Activated CD8-positive, alpha-beta T cell treated with anti-CD3 and anti-CD28 coated beads for 36 hours (primary cell): ENCODE measurements at regions not wholly inside any gene's neighbourhood (a gene's known extent, or its start where the extent isn't known, plus 50 kb on each side); places are given as distances from the start of the nearest gene placed in this dataset.

Experiments
- ATAC-seq: fragments of 200-7000 bp; cut with Tn5 transposase; one replicate; pipeline ENCODE4 v1.10.0; 2021; ENCODE audit warnings: mild to moderate bottlenecking, moderate library complexity
- CTCF ChIA-PET: fragments of 350-600 bp; sonication (Branson Sonifier 250); formaldehyde crosslinking; loops from one replicate; lab custom pipeline; 2021; ENCODE audit warnings: antibody characterized with exemption; lab: Charles Lee
- POLR2A ChIA-PET: fragments of 350-600 bp; sonication (Branson Sonifier 250); formaldehyde crosslinking; loops from one replicate; lab custom pipeline; 2021; ENCODE audit warnings: antibody characterized with exemption; lab: Charles Lee
- DNase-seq: peaks from one replicate; pipeline ENCODE4 v3.0.0-alpha.2; 2020
- H3K27ac Mint-ChIP-seq: one replicate; pipeline ENCODE4 v1.8.0; 2021; ENCODE audit warnings: mild to moderate bottlenecking, mixed read lengths
- H3K27me3 Mint-ChIP-seq: one replicate; pipeline ENCODE4 v1.8.0; 2021; ENCODE audit warnings: mixed read lengths
- H3K36me3 Mint-ChIP-seq: one replicate; pipeline ENCODE4 v1.8.0; 2021; ENCODE audit warnings: low read depth, mixed read lengths
- H3K4me1 Mint-ChIP-seq: one replicate; pipeline ENCODE4 v1.8.0; 2021; ENCODE audit warnings: low read depth, mixed read lengths
- H3K4me3 Mint-ChIP-seq: one replicate; pipeline ENCODE4 v1.8.0; 2021; ENCODE audit warnings: mild to moderate bottlenecking, moderate library complexity, mixed read lengths
- H3K9me3 Mint-ChIP-seq: one replicate; pipeline ENCODE4 v1.8.0; 2021; ENCODE audit warnings: mixed read lengths
- intact Hi-C: fragments of 100-400 bp; cut with micrococcal nuclease; formaldehyde crosslinking; loops from one replicate; pipeline ENCODE4 v1.10.0; 2022
- TF ChIP-seq, protein P1 (sequence below): fragments of 200-600 bp; IDR thresholded peaks from one replicate; pipeline ENCODE4 v1.8.0; 2022; ENCODE audit warnings: antibody characterized with exemption, mild to moderate bottlenecking

DNA sequence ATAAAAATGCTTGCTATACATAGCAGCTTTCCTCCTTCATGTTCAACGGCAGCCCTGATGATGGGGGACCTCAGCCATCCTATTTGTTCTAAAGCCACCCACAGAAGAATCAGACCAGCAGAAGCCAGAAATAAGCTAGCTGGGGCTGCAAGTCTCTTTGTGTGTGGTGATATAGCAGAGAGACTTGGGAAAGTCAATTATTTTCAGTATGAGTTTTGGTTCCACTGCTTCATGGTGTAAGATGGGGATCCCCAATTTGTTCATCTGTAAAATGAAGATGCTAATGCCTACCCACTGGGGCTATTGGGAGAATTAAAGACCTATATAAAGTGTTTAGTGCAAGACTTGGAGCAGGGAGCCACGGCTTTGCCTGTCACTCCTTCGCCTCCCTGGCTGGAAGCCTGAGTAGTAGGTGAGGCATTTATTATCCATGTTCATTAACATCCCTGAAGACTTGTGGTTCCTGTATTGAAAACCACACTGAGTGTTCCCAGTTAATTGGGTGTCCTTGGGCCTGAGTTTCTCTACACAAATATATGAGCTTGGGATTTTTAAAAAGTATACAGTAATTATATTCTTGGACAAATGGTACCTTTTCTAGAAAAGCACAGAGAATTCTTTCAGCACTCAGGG, 210.1 kb upstream of the SLC24A2 start:
- ATAC-seq, result peak; percentile 21
- H3K4me3 Mint-ChIP-seq, result peak overlapping the region; percentile 24
- intact Hi-C loops, result loop anchor here (1.0 kb wide), 2 partner anchors 44 to 210 kb away; no protein-coding TSS in a partner anchor
- CTCF ChIA-PET, result interaction anchor here (0.7 to 1.3 kb wide), 6 partner anchors 13 to 210 kb away, joined by 3 to 4 read pairs (median 3); no protein-coding TSS in a partner anchor
- H3K9me3 Mint-ChIP-seq, result peaks cover 12% of the 10 kb centered on the region
- H3K27me3 Mint-ChIP-seq, result no peaks in the 10 kb centered on the region
- POLR2A ChIA-PET, result interaction anchor here (0.6 to 3.4 kb wide), 3 partner anchors 204 to 223 kb away, joined by 3 to 22 read pairs (median 3); no protein-coding TSS in a partner anchor
- peaks cover 48% of the 10 kb centered on the region for H3K4me1 Mint-ChIP-seq
- peaks cover 17% of the 10 kb centered on the region for H3K36me3 Mint-ChIP-seq
- TF ChIP-seq, protein P1, sequence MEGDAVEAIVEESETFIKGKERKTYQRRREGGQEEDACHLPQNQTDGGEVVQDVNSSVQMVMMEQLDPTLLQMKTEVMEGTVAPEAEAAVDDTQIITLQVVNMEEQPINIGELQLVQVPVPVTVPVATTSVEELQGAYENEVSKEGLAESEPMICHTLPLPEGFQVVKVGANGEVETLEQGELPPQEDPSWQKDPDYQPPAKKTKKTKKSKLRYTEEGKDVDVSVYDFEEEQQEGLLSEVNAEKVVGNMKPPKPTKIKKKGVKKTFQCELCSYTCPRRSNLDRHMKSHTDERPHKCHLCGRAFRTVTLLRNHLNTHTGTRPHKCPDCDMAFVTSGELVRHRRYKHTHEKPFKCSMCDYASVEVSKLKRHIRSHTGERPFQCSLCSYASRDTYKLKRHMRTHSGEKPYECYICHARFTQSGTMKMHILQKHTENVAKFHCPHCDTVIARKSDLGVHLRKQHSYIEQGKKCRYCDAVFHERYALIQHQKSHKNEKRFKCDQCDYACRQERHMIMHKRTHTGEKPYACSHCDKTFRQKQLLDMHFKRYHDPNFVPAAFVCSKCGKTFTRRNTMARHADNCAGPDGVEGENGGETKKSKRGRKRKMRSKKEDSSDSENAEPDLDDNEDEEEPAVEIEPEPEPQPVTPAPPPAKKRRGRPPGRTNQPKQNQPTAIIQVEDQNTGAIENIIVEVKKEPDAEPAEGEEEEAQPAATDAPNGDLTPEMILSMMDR, result no peak
- DNase-seq, result peak; percentile 21
- H3K27ac Mint-ChIP-seq, result peak overlapping the region; percentile 99

DNA sequence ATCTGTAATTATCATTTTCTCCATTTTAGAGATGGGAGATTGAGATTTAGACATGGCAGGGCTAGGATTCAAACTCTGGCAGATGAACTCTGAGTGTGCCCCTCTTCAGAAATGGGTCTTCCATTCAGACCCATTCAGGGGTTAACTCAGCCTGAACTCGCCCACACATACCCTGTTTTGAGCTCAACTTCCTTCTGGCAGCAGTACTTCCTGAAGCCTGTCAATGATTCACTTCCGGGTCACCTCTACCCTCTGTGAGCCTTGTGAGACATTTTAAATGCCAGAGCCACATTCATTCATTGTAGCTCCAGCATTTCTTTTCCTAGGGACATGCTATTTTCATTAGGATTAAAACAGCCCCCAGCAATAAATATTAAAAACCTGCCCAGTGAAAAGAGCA, 209.3 kb upstream of the SLC24A2 start:
- TF ChIP-seq, protein P1, result no peak
- H3K9me3 Mint-ChIP-seq, result peaks cover 12% of the 10 kb centered on the region
- H3K4me3 Mint-ChIP-seq, result peak overlapping the region; percentile 24
- H3K27ac Mint-ChIP-seq, result peak overlapping the region; percentile 99
- H3K27me3 Mint-ChIP-seq, result no peaks in the 10 kb centered on the region
- ChIA-PET CTCF (interaction anchor here (0.7 to 0.9 kb wide), 2 partner anchors 13 to 25 kb away, joined by 3 read pairs; no protein-coding TSS in a partner anchor), POLR2A (interaction anchor here (0.6 to 3.4 kb wide), 4 partner anchors 25 to 224 kb away, joined by 3 to 22 read pairs (median 3); no protein-coding TSS in a partner anchor)
- DNase-seq, result peak; percentile 57
- H3K4me1 Mint-ChIP-seq, result peaks cover 53% of the 10 kb centered on the region
- intact Hi-C loops, result no loop called here
- no peak for ATAC-seq
- peaks cover 17% of the 10 kb centered on the region for H3K36me3 Mint-ChIP-seq

DNA sequence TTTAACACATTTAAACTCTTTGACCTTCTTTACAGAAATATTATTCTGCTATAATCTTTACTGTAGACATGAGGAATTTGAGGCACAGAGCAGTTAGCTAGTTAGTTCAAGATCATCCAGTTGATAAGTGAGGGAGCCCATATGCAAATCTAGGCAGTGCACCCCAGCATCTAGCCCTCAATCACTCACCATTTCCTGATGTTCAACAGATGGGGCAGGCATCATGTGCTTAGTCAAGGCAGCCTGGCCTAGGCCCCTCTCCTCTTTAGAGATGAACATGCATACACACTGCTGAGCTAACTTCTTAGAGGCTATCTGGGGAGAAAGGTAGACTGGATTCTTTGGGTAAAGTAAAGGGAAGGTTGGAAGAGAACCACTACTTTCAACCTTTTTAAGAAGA, 206.8 kb upstream of the SLC24A2 start:
- no peak overlapping the region for H3K4me3 Mint-ChIP-seq
- ChIA-PET POLR2A (no interaction called here), CTCF (no interaction called here)
- DNase-seq (no peak), ATAC-seq (no peak)
- peaks cover 17% of the 10 kb centered on the region for H3K36me3 Mint-ChIP-seq
- TF ChIP-seq, protein P1, result no peak
- peaks cover 12% of the 10 kb centered on the region for H3K9me3 Mint-ChIP-seq
- H3K4me1 Mint-ChIP-seq, result peaks cover 65% of the 10 kb centered on the region
- H3K27ac Mint-ChIP-seq, result no peak overlapping the region
- intact Hi-C loops, result no loop called here
- no peaks in the 10 kb centered on the region for H3K27me3 Mint-ChIP-seq

DNA sequence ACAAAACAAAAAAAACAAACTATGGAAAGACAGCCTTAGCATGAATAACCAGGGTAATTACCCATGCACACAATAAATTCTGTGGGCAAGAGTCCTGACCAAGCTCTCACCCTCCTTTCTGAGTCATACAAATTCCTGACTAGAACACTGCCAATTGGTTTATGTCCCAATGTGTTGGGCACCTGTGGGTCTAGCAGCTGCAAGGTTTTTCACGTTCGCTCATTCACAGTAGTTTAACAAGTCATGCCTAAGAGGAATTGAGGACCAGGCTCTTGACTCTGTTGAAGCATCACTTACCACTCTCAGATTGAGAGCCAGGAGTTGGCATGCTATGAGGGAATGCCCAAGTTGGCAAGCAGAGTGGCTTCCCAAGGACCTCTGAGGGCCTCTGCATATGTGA, 205.5 kb upstream of the SLC24A2 start:
- ATAC-seq (no peak), DNase-seq (no peak)
- Mint-ChIP-seq H3K27ac (no peak overlapping the region), H3K4me1 (peaks cover 52% of the 10 kb centered on the region), H3K4me3 (no peak overlapping the region), H3K27me3 (no peaks in the 10 kb centered on the region), H3K36me3 (peaks cover 17% of the 10 kb centered on the region), H3K9me3 (peaks cover 12% of the 10 kb centered on the region)
- ChIA-PET CTCF (no interaction called here), POLR2A (no interaction called here)
- intact Hi-C loops, result no loop called here
- TF ChIP-seq, protein P1, result no peak

- intact Hi-C loops, result no loop called here
- H3K4me1 Mint-ChIP-seq, result peaks cover 35% of the 10 kb centered on the region
- no peak overlapping the region for H3K4me3 Mint-ChIP-seq
- H3K36me3 Mint-ChIP-seq, result peaks cover 8% of the 10 kb centered on the region
- TF ChIP-seq, protein P1, result no peak
- peaks cover 4% of the 10 kb centered on the region for H3K9me3 Mint-ChIP-seq
- H3K27ac Mint-ChIP-seq, result no peak overlapping the region
- CTCF ChIA-PET, result no interaction called here
- POLR2A ChIA-PET, result no interaction called here
- peak; percentile 82 for ATAC-seq
- H3K27me3 Mint-ChIP-seq, result no peaks in the 10 kb centered on the region
- peak; percentile 42 for DNase-seq
Measured at GRCh38 chr9:19992556-19992955, 203.7 kb upstream of the SLC24A2 start.
